ENCODE measurements at regions not wholly inside any gene's neighbourhood (a gene's known extent, or its start where the extent isn't known, plus 50 kb on each side); places are given as distances from the start of the nearest gene placed in this dataset.

DNA sequence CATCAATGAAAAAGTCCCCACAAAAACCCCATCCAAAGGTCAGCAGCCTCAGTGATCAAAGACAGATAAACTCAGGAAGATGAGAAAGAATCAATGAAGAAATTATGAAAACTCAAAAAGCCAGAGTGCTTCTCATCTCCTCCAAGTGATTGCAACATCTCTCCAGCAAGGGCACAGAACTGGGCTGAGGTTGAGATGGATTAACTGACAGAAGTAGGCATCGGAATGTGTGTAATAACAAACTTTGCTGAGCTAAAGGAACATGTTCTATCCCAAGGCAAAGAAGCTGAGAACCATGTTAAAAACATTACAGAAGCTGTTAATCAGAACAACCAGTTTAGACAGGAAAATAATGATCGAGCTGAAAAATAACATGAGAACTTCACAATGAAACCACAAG is 442.8 kb upstream of the SYT4 start (continued):
- TF ChIP-seq CREB5 (CRISPR knock-in tag; IDR thresholded peaks at IDR 0.05; ENCODE audit: low read depth): no peak

GRCh38 chr18:43735570-43735969 is 458.3 kb upstream of the SYT4 start:
- no peak for TF ChIP-seq ESRRG (CRISPR knock-in tag; IDR thresholded peaks at IDR 0.05)
- TF ChIP-seq, protein P1, sequence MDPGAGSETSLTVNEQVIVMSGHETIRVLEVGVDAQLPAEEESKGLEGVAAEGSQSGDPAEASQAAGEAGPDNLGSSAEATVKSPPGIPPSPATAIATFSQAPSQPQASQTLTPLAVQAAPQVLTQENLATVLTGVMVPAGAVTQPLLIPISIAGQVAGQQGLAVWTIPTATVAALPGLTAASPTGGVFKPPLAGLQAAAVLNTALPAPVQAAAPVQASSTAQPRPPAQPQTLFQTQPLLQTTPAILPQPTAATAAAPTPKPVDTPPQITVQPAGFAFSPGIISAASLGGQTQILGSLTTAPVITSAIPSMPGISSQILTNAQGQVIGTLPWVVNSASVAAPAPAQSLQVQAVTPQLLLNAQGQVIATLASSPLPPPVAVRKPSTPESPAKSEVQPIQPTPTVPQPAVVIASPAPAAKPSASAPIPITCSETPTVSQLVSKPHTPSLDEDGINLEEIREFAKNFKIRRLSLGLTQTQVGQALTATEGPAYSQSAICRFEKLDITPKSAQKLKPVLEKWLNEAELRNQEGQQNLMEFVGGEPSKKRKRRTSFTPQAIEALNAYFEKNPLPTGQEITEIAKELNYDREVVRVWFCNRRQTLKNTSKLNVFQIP (CRISPR knock-in tag; IDR thresholded peaks at IDR 0.05; ENCODE audit: borderline replicate concordance, low read depth): no peak
- TF ChIP-seq OSR1 (CRISPR knock-in tag; IDR thresholded peaks at IDR 0.05): no peak
- TF ChIP-seq ZFP3 (CRISPR knock-in tag; IDR thresholded peaks at IDR 0.05): no peak
- TF ChIP-seq ZC3H10 (CRISPR knock-in tag; IDR thresholded peaks at IDR 0.05): no peak
- no peak for TF ChIP-seq SNAI2 (CRISPR knock-in tag; IDR thresholded peaks at IDR 0.05)
- TF ChIP-seq TOX (CRISPR knock-in tag; IDR thresholded peaks at IDR 0.05; ENCODE audit: borderline replicate concordance): no peak
- TF ChIP-seq CSRNP3 (CRISPR knock-in tag; IDR thresholded peaks at IDR 0.05): no peak
- TF ChIP-seq ARNTL (CRISPR knock-in tag; IDR thresholded peaks at IDR 0.05; ENCODE audit: borderline replicate concordance, low read depth): no peak
- TF ChIP-seq, protein P2, sequence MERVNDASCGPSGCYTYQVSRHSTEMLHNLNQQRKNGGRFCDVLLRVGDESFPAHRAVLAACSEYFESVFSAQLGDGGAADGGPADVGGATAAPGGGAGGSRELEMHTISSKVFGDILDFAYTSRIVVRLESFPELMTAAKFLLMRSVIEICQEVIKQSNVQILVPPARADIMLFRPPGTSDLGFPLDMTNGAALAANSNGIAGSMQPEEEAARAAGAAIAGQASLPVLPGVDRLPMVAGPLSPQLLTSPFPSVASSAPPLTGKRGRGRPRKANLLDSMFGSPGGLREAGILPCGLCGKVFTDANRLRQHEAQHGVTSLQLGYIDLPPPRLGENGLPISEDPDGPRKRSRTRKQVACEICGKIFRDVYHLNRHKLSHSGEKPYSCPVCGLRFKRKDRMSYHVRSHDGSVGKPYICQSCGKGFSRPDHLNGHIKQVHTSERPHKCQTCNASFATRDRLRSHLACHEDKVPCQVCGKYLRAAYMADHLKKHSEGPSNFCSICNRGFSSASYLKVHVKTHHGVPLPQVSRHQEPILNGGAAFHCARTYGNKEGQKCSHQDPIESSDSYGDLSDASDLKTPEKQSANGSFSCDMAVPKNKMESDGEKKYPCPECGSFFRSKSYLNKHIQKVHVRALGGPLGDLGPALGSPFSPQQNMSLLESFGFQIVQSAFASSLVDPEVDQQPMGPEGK (CRISPR knock-in tag; IDR thresholded peaks at IDR 0.05; ENCODE audit: borderline replicate concordance): no peak
- no peak for TF ChIP-seq PPARA (CRISPR knock-in tag; IDR thresholded peaks at IDR 0.05; ENCODE audit: borderline replicate concordance)
- TF ChIP-seq BACH2 (CRISPR knock-in tag; IDR thresholded peaks at IDR 0.05; ENCODE audit: borderline replicate concordance): no peak
- no peak for TF ChIP-seq TCF4 (CRISPR knock-in tag; IDR thresholded peaks at IDR 0.05; ENCODE audit: borderline replicate concordance)
- no peak for TF ChIP-seq CSDC2 (CRISPR knock-in tag; IDR thresholded peaks at IDR 0.05)
- TF ChIP-seq TSHZ2 (CRISPR knock-in tag; IDR thresholded peaks at IDR 0.05): no peak
- no peak for ATAC-seq

GRCh38 chr18:43744960-43745745 is 467.9 kb upstream of the SYT4 start:
- no peak for ATAC-seq
- TF ChIP-seq OSR1 (CRISPR knock-in tag; IDR thresholded peaks at IDR 0.05) (no peak), BACH2 (CRISPR knock-in tag; IDR thresholded peaks at IDR 0.05; ENCODE audit: borderline replicate concordance) (no peak), CSDC2 (CRISPR knock-in tag; IDR thresholded peaks at IDR 0.05) (no peak), TOX (CRISPR knock-in tag; IDR thresholded peaks at IDR 0.05; ENCODE audit: borderline replicate concordance) (no peak), ZFP30 (CRISPR knock-in tag; IDR thresholded peaks at IDR 0.05) (no peak), RARB (CRISPR knock-in tag; IDR thresholded peaks at IDR 0.05) (no peak), ESRRG (CRISPR knock-in tag; IDR thresholded peaks at IDR 0.05) (no peak), SNAI2 (CRISPR knock-in tag; IDR thresholded peaks at IDR 0.05) (no peak), CREB5 (CRISPR knock-in tag; IDR thresholded peaks at IDR 0.05; ENCODE audit: low read depth) (no peak), ISL1 (CRISPR knock-in tag; IDR thresholded peaks at IDR 0.05) (no peak), PPARA (CRISPR knock-in tag; IDR thresholded peaks at IDR 0.05; ENCODE audit: borderline replicate concordance) (no peak)
- TF ChIP-seq, protein P1 (CRISPR knock-in tag; IDR thresholded peaks at IDR 0.05; ENCODE audit: borderline replicate concordance, low read depth): no peak
- TF ChIP-seq, protein P2 (CRISPR knock-in tag; IDR thresholded peaks at IDR 0.05; ENCODE audit: borderline replicate concordance): no peak

Measured in SK-N-SH treated with all-trans-retinoic acid at 6 μM for 48 hours (cell line).